HG03025 (cell line): ENCODE measurements at regions not wholly inside any gene's neighbourhood (a gene's known extent, or its start where the extent isn't known, plus 50 kb on each side); places are given as distances from the start of the nearest gene placed in this dataset.
"Not testable (repeated sequence)": the region's sequence is repeated elsewhere in the genome, so short reads cannot be mapped to it uniquely, and the experiment has no call there.

Source experiments
- ATAC-seq: cut with Tn5 transposase; IDR thresholded peaks from one replicate; pipeline ENCODE4 v1.9.1; 2021; ENCODE audit warnings: mild to moderate bottlenecking, moderate library complexity; ENCODE audit not compliant: unreplicated experiment, low FRiP score

- ATAC-seq = no peak
These were observed 221.8 kb upstream of the GYPA start for GRCh38 chr4:144362366-144362765.

GRCh38 chr4:144363890-144364289, 223.4 kb upstream of the GYPA start:
- no peak for ATAC-seq

- no peak for ATAC-seq
These were observed 225.9 kb upstream of the GYPA start for GRCh38 chr4:144366425-144366824.

- ATAC-seq = no peak
These were observed 231.0 kb upstream of the GYPA start for GRCh38 chr4:144371485-144371884.

GRCh38 chr4:144374065-144374464, 233.5 kb upstream of the GYPA start:
- peak; percentile 80 for ATAC-seq

- ATAC-seq = no peak
These were observed 236.3 kb upstream of the GYPA start for GRCh38 chr4:144376866-144377265.

- ATAC-seq = no peak
These were observed 243.9 kb upstream of the GYPA start for GRCh38 chr4:144384408-144384807.

- peak; percentile 84 for ATAC-seq
These were observed 246.0 kb upstream of the HHIP start for GRCh38 chr4:144399927-144400326.

- ATAC-seq = no peak
These were observed 243.8 kb upstream of the HHIP start for GRCh38 chr4:144402176-144402575.

- ATAC-seq = no peak
These were observed 243.0 kb upstream of the HHIP start for GRCh38 chr4:144402999-144403398.

- no peak for ATAC-seq
These were observed 242.1 kb upstream of the HHIP start for GRCh38 chr4:144403893-144404292.

GRCh38 chr4:144409525-144409924, 236.4 kb upstream of the HHIP start:
- no peak for ATAC-seq

GRCh38 chr4:144410230-144410783, 235.6 kb upstream of the HHIP start:
- ATAC-seq = no peak

GRCh38 chr4:144411119-144411518, 234.8 kb upstream of the HHIP start:
- peak; percentile 72 for ATAC-seq

GRCh38 chr4:144411700-144412099, 234.3 kb upstream of the HHIP start:
- ATAC-seq = peak; percentile 72

GRCh38 chr4:144421056-144421455, 224.9 kb upstream of the HHIP start:
- no peak for ATAC-seq

- ATAC-seq = no peak
These were observed 224.0 kb upstream of the HHIP start for GRCh38 chr4:144421839-144422565.

- no peak for ATAC-seq
These were observed 222.0 kb upstream of the HHIP start for GRCh38 chr4:144423930-144424329.

- ATAC-seq = not testable (repeated sequence)
These were observed 219.9 kb upstream of the HHIP start for GRCh38 chr4:144426023-144426422.

GRCh38 chr4:144442713-144443112, 203.2 kb upstream of the HHIP start:
- no peak for ATAC-seq

- ATAC-seq = no peak
These were observed 196.3 kb upstream of the HHIP start for GRCh38 chr4:144449611-144450010.

- no peak for ATAC-seq
These were observed 195.4 kb upstream of the HHIP start for GRCh38 chr4:144450526-144450925.
